H1 (cell line): ENCODE measurements at regions not wholly inside any gene's neighbourhood (a gene's known extent, or its start where the extent isn't known, plus 50 kb on each side); places are given as distances from the start of the nearest gene placed in this dataset.

Experiments
- CEBPB ChIP-seq: IDR thresholded peaks from 2 replicates; pipeline ENCODE4 v1.6.1; 2012; ENCODE audit warnings: low read depth, low read length
- CREB1 ChIP-seq: IDR thresholded peaks from 2 replicates; pipeline ENCODE4 v1.6.1; 2012; ENCODE audit warnings: inconsistent platforms
- EGR1 ChIP-seq: IDR thresholded peaks from 2 replicates; pipeline ENCODE4 v1.6.1; 2011; ENCODE audit warnings: low read depth, low read length, borderline replicate concordance
- EP300 ChIP-seq, 2 experiments: IDR thresholded peaks; 1 replicate in 1 of 2; 2 replicates in 1 of 2; pipeline ENCODE4 v1.6.1; 2011 to 2012; ENCODE audit warnings: low read depth in 2 of 2, low read length in 2 of 2, mild to moderate bottlenecking in 2 of 2, borderline replicate concordance in 1 of 2, inconsistent platforms in 1 of 2, moderate library complexity in 1 of 2
- FOSL1 ChIP-seq: IDR thresholded peaks from 2 replicates; pipeline ENCODE4 v1.6.1; 2011; ENCODE audit warnings: mild to moderate bottlenecking, low read depth, low read length, moderate library complexity; ENCODE audit not compliant: insufficient read depth
- POLR2A ChIP-seq, 2 experiments: IDR thresholded peaks; 1 replicate in 1 of 2; 2 replicates in 1 of 2; pipeline ENCODE4 v1.6.1; 2011; ENCODE audit warnings: low read depth in 2 of 2, low read length in 2 of 2, mild to moderate bottlenecking in 2 of 2; ENCODE audit errors: control extremely low read depth in 1 of 2
- POLR2AphosphoS5 ChIP-seq: IDR thresholded peaks from 2 replicates; pipeline ENCODE4 v1.6.1; 2011; ENCODE audit warnings: low read depth, low read length
- SIN3A ChIP-seq, 2 experiments: IDR thresholded peaks in 1 of 2; conservative IDR thresholded peaks in 1 of 2; 2 replicates each; pipeline ENCODE4 v1.6.1; 2011 to 2012; ENCODE audit warnings: low read length in 2 of 2, improper control_type of control experiment in 1 of 2, low read depth in 1 of 2, mild to moderate bottlenecking in 1 of 2
- SP1 ChIP-seq: IDR thresholded peaks from 2 replicates; pipeline ENCODE4 v1.6.1; 2011; ENCODE audit warnings: low read depth, low read length
- SP4 ChIP-seq: IDR thresholded peaks from 2 replicates; pipeline ENCODE4 v1.6.1; 2012; ENCODE audit warnings: low read length, inconsistent platforms
- SRF ChIP-seq: IDR thresholded peaks from 2 replicates; pipeline ENCODE4 v1.6.1; 2011; ENCODE audit warnings: mild to moderate bottlenecking, low read depth, low read length, moderate library complexity
- TF ChIP-seq, protein P1 (sequence below), 3 experiments: IDR thresholded peaks; 1 replicate in 2 of 3; 2 replicates in 1 of 3; pipeline versions ENCODE4 v1.5.1 to v1.6.1; 2011; ENCODE audit warnings: low read length in 3 of 3, mild to moderate bottlenecking in 3 of 3, inconsistent platforms in 2 of 3, low read depth in 1 of 3, moderate library complexity in 1 of 3; ENCODE audit not compliant: insufficient read depth in 1 of 3; ENCODE audit errors: control extremely low read depth in 1 of 3
- TF ChIP-seq, protein P2 (sequence below): IDR thresholded peaks from 2 replicates; pipeline ENCODE4 v1.6.1; 2011; ENCODE audit warnings: low read depth, mild to moderate bottlenecking, low read length; ENCODE audit not compliant: insufficient read depth

DNA sequence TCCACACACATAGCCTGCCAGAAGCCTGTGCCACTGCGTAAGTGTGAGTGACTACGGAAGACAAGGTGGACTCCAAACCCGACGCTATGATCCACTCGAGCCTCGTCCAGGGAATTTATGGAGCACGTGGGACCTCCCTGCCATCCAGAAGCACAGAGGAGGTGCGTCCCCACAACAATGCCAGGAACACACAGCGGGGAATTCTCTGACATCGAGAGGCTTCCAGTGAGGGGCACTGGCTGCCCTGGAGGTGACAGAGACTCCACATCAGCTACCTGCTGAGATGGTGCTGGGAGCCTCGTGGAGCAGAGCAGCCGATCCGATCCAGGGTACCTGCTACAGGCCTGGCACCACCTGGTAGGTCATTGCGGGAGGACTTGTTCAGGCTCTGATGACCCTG, 72.2 kb upstream of the INSIG1 start:
- no peak for TF ChIP-seq POLR2AphosphoS5
- TF ChIP-seq, protein P1, sequence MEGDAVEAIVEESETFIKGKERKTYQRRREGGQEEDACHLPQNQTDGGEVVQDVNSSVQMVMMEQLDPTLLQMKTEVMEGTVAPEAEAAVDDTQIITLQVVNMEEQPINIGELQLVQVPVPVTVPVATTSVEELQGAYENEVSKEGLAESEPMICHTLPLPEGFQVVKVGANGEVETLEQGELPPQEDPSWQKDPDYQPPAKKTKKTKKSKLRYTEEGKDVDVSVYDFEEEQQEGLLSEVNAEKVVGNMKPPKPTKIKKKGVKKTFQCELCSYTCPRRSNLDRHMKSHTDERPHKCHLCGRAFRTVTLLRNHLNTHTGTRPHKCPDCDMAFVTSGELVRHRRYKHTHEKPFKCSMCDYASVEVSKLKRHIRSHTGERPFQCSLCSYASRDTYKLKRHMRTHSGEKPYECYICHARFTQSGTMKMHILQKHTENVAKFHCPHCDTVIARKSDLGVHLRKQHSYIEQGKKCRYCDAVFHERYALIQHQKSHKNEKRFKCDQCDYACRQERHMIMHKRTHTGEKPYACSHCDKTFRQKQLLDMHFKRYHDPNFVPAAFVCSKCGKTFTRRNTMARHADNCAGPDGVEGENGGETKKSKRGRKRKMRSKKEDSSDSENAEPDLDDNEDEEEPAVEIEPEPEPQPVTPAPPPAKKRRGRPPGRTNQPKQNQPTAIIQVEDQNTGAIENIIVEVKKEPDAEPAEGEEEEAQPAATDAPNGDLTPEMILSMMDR (IDR thresholded peaks at IDR 0.05; ENCODE audit: control extremely low read depth in 1 of 3, insufficient read depth in 1 of 3, low read depth in 1 of 3, low read length in 3 of 3), result no peak
- no peak for TF ChIP-seq SIN3A (conservative IDR thresholded peaks at IDR 0.05 in 1 of 2, IDR thresholded peaks at IDR 0.05 in 1 of 2; ENCODE audit: low read depth in 1 of 2, low read length in 2 of 2)
- no peak for TF ChIP-seq POLR2A (IDR thresholded peaks at IDR 0.05; ENCODE audit: control extremely low read depth in 1 of 2, low read depth in 2 of 2, low read length in 2 of 2)
- no peak for TF ChIP-seq SP1
- no peak for TF ChIP-seq SRF
- TF ChIP-seq EGR1, result no peak
- TF ChIP-seq, protein P2, sequence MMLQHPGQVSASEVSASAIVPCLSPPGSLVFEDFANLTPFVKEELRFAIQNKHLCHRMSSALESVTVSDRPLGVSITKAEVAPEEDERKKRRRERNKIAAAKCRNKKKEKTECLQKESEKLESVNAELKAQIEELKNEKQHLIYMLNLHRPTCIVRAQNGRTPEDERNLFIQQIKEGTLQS, result no peak
- no peak for TF ChIP-seq SP4
- no peak for TF ChIP-seq FOSL1
- no peak for TF ChIP-seq EP300 (IDR thresholded peaks at IDR 0.05; ENCODE audit: borderline replicate concordance in 1 of 2, low read depth in 2 of 2, low read length in 2 of 2)
- TF ChIP-seq CREB1, result no peak
- no peak for TF ChIP-seq CEBPB
